OCI-LY3 (cell line): ENCODE measurements at regions not wholly inside any gene's neighbourhood (a gene's known extent, or its start where the extent isn't known, plus 50 kb on each side); places are given as distances from the start of the nearest gene placed in this dataset.
A peak's percentile ranks its signal among the peaks of the same experiment; 100 is the strongest.

Source experiments
- H2AFZ ChIP-seq: fragments of 200-600, 300-600 bp; shearing (Covaris generic); 2 replicates; pipeline ENCODE4 v1.6.0; 2014; ENCODE audit warnings: antibody characterized with exemption, low read depth, low read length
- H3K27ac ChIP-seq: fragments of 200-600, 300-600 bp; sonication (generic); 2 replicates; pipeline ENCODE4 v1.5.1; 2014; ENCODE audit warnings: mild to moderate bottlenecking, low read length, moderate library complexity, mixed read lengths
- H3K27me3 ChIP-seq: fragments of 200-600, 300-600 bp; sonication (generic); 2 replicates; pipeline ENCODE4 v1.6.1; 2014; ENCODE audit warnings: low read depth, low read length, mixed read lengths
- H3K36me3 ChIP-seq: fragments of 200-600, 300-600 bp; sonication (generic); replicated peaks from 2 replicates; pipeline ENCODE3; 2014; ENCODE audit warnings: low read depth, low read length, mixed read lengths
- H3K4me1 ChIP-seq: fragments of 300-600, 200-600 bp; sonication (generic); 2 replicates; pipeline ENCODE4 v1.6.1; 2014; ENCODE audit warnings: low read length, mixed read lengths
- H3K4me2 ChIP-seq: fragments of 200-600, 300-600 bp; sonication (generic); 2 replicates; pipeline ENCODE4 v1.6.1; 2014; ENCODE audit warnings: low read length, mixed read lengths
- H3K4me3 ChIP-seq: fragments of 300-600, 200-600 bp; sonication (generic); 2 replicates; pipeline ENCODE4 v1.5.1; 2014; ENCODE audit warnings: antibody characterized with exemption, mild to moderate bottlenecking, low read length, moderate library complexity
- H3K79me2 ChIP-seq: fragments of 300-600, 200-600 bp; shearing (Covaris generic); 2 replicates; pipeline ENCODE4 v1.6.1; 2014; ENCODE audit warnings: mild to moderate bottlenecking, low read length, mixed read lengths
- H3K9ac ChIP-seq: fragments of 300-600, 200-600 bp; shearing (Covaris generic); 2 replicates; pipeline ENCODE4 v1.6.0; 2014; ENCODE audit warnings: mild to moderate bottlenecking, low read length, moderate library complexity
- H3K9me3 ChIP-seq: fragments of 200-600, 300-600 bp; shearing (Covaris generic); 2 replicates; pipeline ENCODE4 v1.6.1; 2014; ENCODE audit warnings: low read length, mixed read lengths; ENCODE audit not compliant: insufficient read depth
- H4K20me1 ChIP-seq: fragments of 200-600, 300-600 bp; sonication (generic); 2 replicates; pipeline ENCODE4 v1.6.1; 2016; ENCODE audit warnings: low read length, mixed read lengths; ENCODE audit not compliant: insufficient read depth
- CTCF ChIP-seq: fragments of 200-600, 300-600 bp; sonication (generic); IDR thresholded peaks from 2 replicates; pipeline ENCODE4 v1.5.1; 2014; ENCODE audit warnings: antibody characterized with exemption, low read length, low read depth
- EZH2phosphoT487 ChIP-seq: fragments of 200-600 bp; shearing (Covaris generic); IDR thresholded peaks from 2 replicates; pipeline ENCODE4 v1.6.1; 2018; ENCODE audit warnings: antibody characterized with exemption, mixed run types, low read depth

GRCh38 chr3:30315447-30315846, 291.0 kb upstream of the TGFBR2 start:
- no peak overlapping the region for H3K9ac ChIP-seq
- no peaks in the 10 kb centered on the region for H3K36me3 ChIP-seq
- TF ChIP-seq EZH2phosphoT487: no peak
- TF ChIP-seq CTCF: no peak
- no peaks in the 10 kb centered on the region for H3K79me2 ChIP-seq
- peaks cover 3% of the 10 kb centered on the region; the same call in 1 of the 2 replicates for H3K4me1 ChIP-seq
- H3K4me3 ChIP-seq: no peak overlapping the region
- no peaks in the 10 kb centered on the region for H3K9me3 ChIP-seq
- no peaks in the 10 kb centered on the region for H3K27me3 ChIP-seq
- no peaks in the 10 kb centered on the region for H4K20me1 ChIP-seq
- no peak overlapping the region for H3K4me2 ChIP-seq
- H3K27ac ChIP-seq: no peak overlapping the region
- H2AFZ ChIP-seq: no peak overlapping the region

- H3K79me2 ChIP-seq: no peaks in the 10 kb centered on the region
- H3K27me3 ChIP-seq: no peaks in the 10 kb centered on the region
- H3K27ac ChIP-seq: no peak overlapping the region
- no peak overlapping the region for H3K4me3 ChIP-seq
- no peak for TF ChIP-seq CTCF
- TF ChIP-seq EZH2phosphoT487: no peak
- no peaks in the 10 kb centered on the region for H4K20me1 ChIP-seq
- no peak overlapping the region for H2AFZ ChIP-seq
- no peaks in the 10 kb centered on the region for H3K9me3 ChIP-seq
- H3K4me2 ChIP-seq: no peak overlapping the region
- H3K36me3 ChIP-seq: no peaks in the 10 kb centered on the region
- H3K4me1 ChIP-seq: peaks cover 3% of the 10 kb centered on the region; the same call in 1 of the 2 replicates
- H3K9ac ChIP-seq: no peak overlapping the region
Observed at GRCh38 chr3:30317561-30317960, 288.8 kb upstream of the TGFBR2 start.

- Histone ChIP-seq H3K4me3 (no peak overlapping the region), H3K79me2 (no peaks in the 10 kb centered on the region), H3K9ac (no peak overlapping the region)
Observed at GRCh38 chr3:30318110-30318509, 288.3 kb upstream of the TGFBR2 start.

GRCh38 chr3:30319713-30320112, 286.7 kb upstream of the TGFBR2 start:
- H3K4me1 ChIP-seq: peaks cover 3% of the 10 kb centered on the region; the same call in 1 of the 2 replicates
- H4K20me1 ChIP-seq: no peaks in the 10 kb centered on the region
- H3K9me3 ChIP-seq: no peaks in the 10 kb centered on the region
- peak; percentile 65 for TF ChIP-seq CTCF
- TF ChIP-seq EZH2phosphoT487: no peak
- H3K9ac ChIP-seq: no peak overlapping the region
- H3K4me3 ChIP-seq: no peak overlapping the region
- no peaks in the 10 kb centered on the region for H3K36me3 ChIP-seq
- no peak overlapping the region for H3K4me2 ChIP-seq
- no peak overlapping the region for H3K27ac ChIP-seq
- H2AFZ ChIP-seq: no peak overlapping the region
- H3K27me3 ChIP-seq: no peaks in the 10 kb centered on the region
- no peaks in the 10 kb centered on the region for H3K79me2 ChIP-seq

More at GRCh38 chr3:30318110-30318509, 288.3 kb upstream of the TGFBR2 start:
- TF ChIP-seq EZH2phosphoT487: no peak
- no peak for TF ChIP-seq CTCF
- H3K27ac ChIP-seq: no peak overlapping the region
- no peaks in the 10 kb centered on the region for H4K20me1 ChIP-seq
- H2AFZ ChIP-seq: no peak overlapping the region
- no peaks in the 10 kb centered on the region for H3K27me3 ChIP-seq
- H3K36me3 ChIP-seq: no peaks in the 10 kb centered on the region
- no peak overlapping the region for H3K4me2 ChIP-seq
- peaks cover 3% of the 10 kb centered on the region; the same call in 1 of the 2 replicates for H3K4me1 ChIP-seq
- H3K9me3 ChIP-seq: no peaks in the 10 kb centered on the region
